ENCODE measurements at regions not wholly inside any gene's neighbourhood (a gene's known extent, or its start where the extent isn't known, plus 50 kb on each side); places are given as distances from the start of the nearest gene placed in this dataset.

- H3K4me1 Mint-ChIP-seq = peaks cover 8% of the 10 kb centered on the region
- peaks cover 4% of the 10 kb centered on the region for H3K27me3 Mint-ChIP-seq (ENCODE audit: insufficient read depth, low read depth)
- Histone ChIP-seq H3K9me3 (ENCODE audit: low read depth) (no peaks in the 10 kb centered on the region), H4K20me1 (ENCODE audit: low read depth) (no peaks in the 10 kb centered on the region), H3K9ac (no peak overlapping the region), H3K4me1 (no peaks in the 10 kb centered on the region), H3K27ac (no peak overlapping the region), H3K4me3 (no peak overlapping the region), H3K4me2 (no peak overlapping the region), H3K79me2 (ENCODE audit: low read depth) (no peaks in the 10 kb centered on the region), H3K27me3 (no peaks in the 10 kb centered on the region), H3K36me3 (no peaks in the 10 kb centered on the region), H2AFZ (replicated peaks) (no peak overlapping the region), H3F3A (ENCODE audit: low read depth) (no peaks in the 10 kb centered on the region)
- peaks cover 3% of the 10 kb centered on the region for H3K9me3 Mint-ChIP-seq
- TF ChIP-seq EZH2 (IDR thresholded peaks at IDR 0.05) = no peak
- no peak for TF ChIP-seq EZH2phosphoT487 (IDR thresholded peaks at IDR 0.05)
- no peak for TF ChIP-seq CTCF (IDR thresholded peaks at IDR 0.05)
- DNase-seq (ENCODE audit: low spot score) = no peak
- H3K27ac Mint-ChIP-seq = peak overlapping the region; percentile 38
- H3K4me3 Mint-ChIP-seq = no peak overlapping the region
- H3K36me3 Mint-ChIP-seq = no peaks in the 10 kb centered on the region
Observed at GRCh38 chr6:169165561-169166300, 87.9 kb downstream of the THBS2 start.

DNA sequence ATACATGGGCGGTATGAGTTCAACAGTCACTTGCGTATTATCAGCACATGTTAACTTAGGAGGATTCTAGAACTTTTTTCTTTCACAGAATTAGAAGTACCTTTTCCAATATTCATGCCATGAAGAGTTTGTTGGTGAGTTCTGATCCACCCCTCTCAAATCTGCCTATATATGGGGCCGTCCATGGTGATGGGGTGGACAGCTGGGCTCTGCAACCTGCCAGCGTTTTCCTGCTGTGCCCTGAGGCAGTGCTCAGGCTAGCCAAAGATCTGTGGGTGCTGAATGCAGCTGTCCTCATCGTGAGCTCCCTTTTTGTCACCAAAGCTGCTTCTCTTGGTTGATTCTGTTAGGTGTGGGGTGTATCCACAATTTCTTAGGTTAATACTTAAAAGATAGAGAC lies 88.7 kb downstream of the THBS2 start:
- peaks cover 8% of the 10 kb centered on the region for H3K4me1 Mint-ChIP-seq
- TF ChIP-seq EZH2phosphoT487 (IDR thresholded peaks at IDR 0.05) = no peak
- TF ChIP-seq CTCF (IDR thresholded peaks at IDR 0.05) = no peak
- TF ChIP-seq EZH2 (IDR thresholded peaks at IDR 0.05) = no peak
- no peaks in the 10 kb centered on the region for H3F3A ChIP-seq (ENCODE audit: low read depth)
- no peak overlapping the region for H3K4me3 ChIP-seq
- no peak overlapping the region for H3K27ac ChIP-seq
- H3K9me3 Mint-ChIP-seq = peaks cover 3% of the 10 kb centered on the region
- no peaks in the 10 kb centered on the region for H3K27me3 ChIP-seq
- H3K36me3 ChIP-seq = no peaks in the 10 kb centered on the region
- H3K9ac ChIP-seq = no peak overlapping the region
- DNase-seq (ENCODE audit: low spot score) = no peak
- H3K4me3 Mint-ChIP-seq = no peak overlapping the region
- no peak overlapping the region for H3K27ac Mint-ChIP-seq
- H3K79me2 ChIP-seq (ENCODE audit: low read depth) = no peaks in the 10 kb centered on the region
- no peaks in the 10 kb centered on the region for H4K20me1 ChIP-seq (ENCODE audit: low read depth)
- H3K27me3 Mint-ChIP-seq (ENCODE audit: insufficient read depth, low read depth) = peaks cover 4% of the 10 kb centered on the region
- H2AFZ ChIP-seq (replicated peaks) = no peak overlapping the region
- no peaks in the 10 kb centered on the region for H3K36me3 Mint-ChIP-seq
- H3K4me1 ChIP-seq = no peaks in the 10 kb centered on the region
- no peak overlapping the region for H3K4me2 ChIP-seq
- no peaks in the 10 kb centered on the region for H3K9me3 ChIP-seq (ENCODE audit: low read depth)

- Histone ChIP-seq H3K9ac (no peak overlapping the region), H3K9me3 (ENCODE audit: low read depth) (no peaks in the 10 kb centered on the region), H3K27me3 (no peaks in the 10 kb centered on the region), H3K79me2 (ENCODE audit: low read depth) (no peaks in the 10 kb centered on the region), H4K20me1 (ENCODE audit: low read depth) (no peaks in the 10 kb centered on the region), H3K4me2 (no peak overlapping the region), H3K36me3 (no peaks in the 10 kb centered on the region), H2AFZ (replicated peaks) (no peak overlapping the region), H3K4me1 (no peaks in the 10 kb centered on the region), H3K27ac (no peak overlapping the region), H3K4me3 (no peak overlapping the region), H3F3A (ENCODE audit: low read depth) (no peaks in the 10 kb centered on the region)
- peaks cover 3% of the 10 kb centered on the region for H3K9me3 Mint-ChIP-seq
- TF ChIP-seq EZH2phosphoT487 (IDR thresholded peaks at IDR 0.05) = no peak
- no peak for TF ChIP-seq CTCF (IDR thresholded peaks at IDR 0.05)
- TF ChIP-seq EZH2 (IDR thresholded peaks at IDR 0.05) = no peak
- H3K27ac Mint-ChIP-seq = no peak overlapping the region
- H3K4me3 Mint-ChIP-seq = no peak overlapping the region
- H3K27me3 Mint-ChIP-seq (ENCODE audit: insufficient read depth, low read depth) = peaks cover 4% of the 10 kb centered on the region
- H3K36me3 Mint-ChIP-seq = no peaks in the 10 kb centered on the region
- no peak for DNase-seq (ENCODE audit: low spot score)
- H3K4me1 Mint-ChIP-seq = peaks cover 8% of the 10 kb centered on the region
Observed at GRCh38 chr6:169164451-169164850, 89.2 kb downstream of the THBS2 start.
